Head of caudate nucleus (tissue), 42 donors: ENCODE measurements at regions not wholly inside any gene's neighbourhood (a gene's known extent, or its start where the extent isn't known, plus 50 kb on each side); places are given as distances from the start of the nearest gene placed in this dataset.
A peak's percentile ranks its signal among the peaks of the same experiment; 100 is the strongest.
"Not testable (repeated sequence)": the region's sequence is repeated elsewhere in the genome, so short reads cannot be mapped to it uniquely, and the experiment has no call there.

Experiments
- DNase-seq, 42 donors: peaks; one replicate each; pipeline versions ENCODE4 v3.0.0 to v3.0.0-alpha.2; 2020 to 2021; ENCODE audit warnings: mixed read lengths in 7 of 42
- intact Hi-C: fragments of 100-400 bp; cut with DNase I; formaldehyde crosslinking; loops from one replicate; pipeline ENCODE4 v1.15.0; 2022

GRCh38 chr5:3490957-3491507, 104.6 kb upstream of the IRX1 start:
- DNase-seq: no peak

GRCh38 chr5:3489239-3489843, 106.3 kb upstream of the IRX1 start:
- no peak for DNase-seq
- intact Hi-C loops: no loop called here

More at GRCh38 chr5:3490957-3491507, 104.6 kb upstream of the IRX1 start:
- intact Hi-C loops: no loop called here

GRCh38 chr5:3484836-3485235, 110.8 kb upstream of the IRX1 start:
- DNase-seq: no peak
- intact Hi-C loops: no loop called here

- intact Hi-C loops: no loop called here
- DNase-seq: no peak
Measured at GRCh38 chr5:3481175-3481574, 114.5 kb upstream of the IRX1 start.

DNA sequence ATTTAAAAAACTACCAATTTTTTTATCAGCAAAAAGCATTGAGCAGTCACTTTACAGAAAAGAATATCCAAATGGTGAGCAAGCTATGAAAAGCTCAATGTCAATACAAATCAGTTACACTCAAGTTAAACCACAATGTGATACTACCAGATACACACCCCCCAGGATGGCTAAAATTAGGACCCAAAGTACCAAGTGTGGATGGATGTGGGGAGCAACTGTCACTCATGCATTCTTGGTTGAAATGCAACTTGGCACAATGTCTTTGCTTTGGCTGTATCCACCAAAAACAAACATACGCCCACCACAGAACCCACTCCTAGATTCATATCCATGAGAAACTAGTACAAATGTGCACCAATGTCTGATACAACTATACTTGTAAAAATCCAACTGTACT, 120.0 kb upstream of the IRX1 start:
- intact Hi-C loops: no loop called here
- DNase-seq: no peak

- no peak for DNase-seq
- intact Hi-C loops: no loop called here
Measured at GRCh38 chr5:3466392-3466791, 129.2 kb upstream of the IRX1 start.

- DNase-seq: no peak
- intact Hi-C loops: no loop called here
Measured at GRCh38 chr5:3460416-3460815, 135.2 kb upstream of the IRX1 start.

- no peak for DNase-seq
- intact Hi-C loops: no loop called here
Measured at GRCh38 chr5:3456121-3456681, 139.4 kb upstream of the IRX1 start.

DNA sequence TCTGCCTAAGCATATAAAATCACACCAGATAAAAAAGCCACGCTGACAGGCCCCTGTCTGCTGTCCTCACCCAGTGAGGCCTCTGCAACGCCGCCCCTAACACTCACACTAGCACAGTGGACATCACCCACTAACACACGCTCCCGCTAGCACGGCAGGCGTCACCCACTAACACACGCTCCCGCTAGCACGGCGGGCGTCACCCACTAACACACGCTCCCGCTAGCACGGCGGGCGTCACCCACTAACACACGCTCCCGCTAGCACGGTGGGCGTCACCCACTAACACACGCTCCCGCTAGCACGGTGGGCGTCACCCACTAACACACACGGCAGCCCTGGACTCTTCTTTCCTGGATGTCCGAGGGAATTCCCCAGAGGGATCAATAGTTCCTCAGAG, 141.6 kb upstream of the IRX1 start:
- intact Hi-C loops, DNase-seq: not testable (repeated sequence)

DNA sequence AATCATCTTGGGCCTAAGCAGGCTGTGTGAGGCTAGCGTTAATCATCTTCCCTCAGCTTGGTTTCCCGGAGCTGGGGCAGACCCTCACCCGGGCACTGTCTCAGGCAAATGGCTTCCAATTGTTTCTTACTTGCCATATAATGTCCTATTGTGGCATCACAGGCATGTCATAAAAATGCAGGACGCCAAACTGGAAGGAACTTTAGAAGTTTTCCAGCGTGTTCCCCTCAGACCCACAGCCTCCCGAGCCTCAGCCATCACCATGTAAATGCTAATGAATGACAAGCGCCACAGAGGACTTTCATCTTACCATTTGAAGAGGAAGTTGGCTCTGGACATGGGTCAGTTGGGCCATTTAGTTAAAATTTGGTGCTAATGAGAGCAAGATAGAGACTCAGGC, 143.0 kb upstream of the IRX1 start:
- intact Hi-C loops: no loop called here
- DNase-seq: no peak

DNA sequence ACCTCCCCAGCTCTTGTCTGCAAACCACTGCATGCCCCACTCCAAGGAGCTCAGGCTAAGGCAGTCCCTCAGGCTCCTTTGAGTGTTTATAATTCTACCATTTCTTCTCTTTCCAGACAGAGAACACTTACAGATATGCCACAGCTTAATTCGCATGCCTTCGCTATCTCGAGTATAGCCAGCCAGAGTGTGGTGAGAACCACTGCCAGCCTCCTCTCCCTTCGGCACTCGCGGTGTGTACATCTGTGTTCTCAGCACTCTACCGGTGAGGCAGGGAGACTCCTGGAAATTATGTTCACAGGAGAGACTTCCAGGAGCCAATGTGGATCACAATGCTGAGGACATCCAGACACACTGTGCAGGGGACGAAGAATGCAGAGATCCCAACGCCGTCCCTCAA, 143.7 kb upstream of the IRX1 start:
- intact Hi-C loops: no loop called here
- no peak for DNase-seq

- intact Hi-C loops: no loop called here
- DNase-seq: no peak
Measured at GRCh38 chr5:3449481-3449880, 146.2 kb upstream of the IRX1 start.

DNA sequence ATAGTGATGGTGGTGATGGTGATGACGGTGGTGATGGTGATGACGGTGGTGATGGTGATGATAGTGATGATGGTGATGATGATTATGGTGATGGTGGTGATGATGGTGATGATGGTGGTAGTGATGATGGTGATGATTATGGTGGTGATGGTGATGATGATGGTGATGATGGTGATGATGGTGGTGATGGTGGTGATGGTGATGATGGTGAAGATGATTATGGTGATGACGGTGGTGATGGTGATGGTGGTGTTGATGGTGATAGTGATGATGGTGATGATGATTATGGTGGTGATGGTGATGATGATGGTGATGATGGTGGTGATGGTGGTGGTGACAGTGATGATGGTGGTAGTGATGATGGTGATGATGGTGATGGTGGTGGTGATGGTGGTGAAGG, 149.2 kb upstream of the IRX1 start:
- intact Hi-C loops: no loop called here
- DNase-seq: no peak

GRCh38 chr5:3445517-3445916, 150.1 kb upstream of the IRX1 start:
- intact Hi-C loops, DNase-seq: not testable (repeated sequence)

DNA sequence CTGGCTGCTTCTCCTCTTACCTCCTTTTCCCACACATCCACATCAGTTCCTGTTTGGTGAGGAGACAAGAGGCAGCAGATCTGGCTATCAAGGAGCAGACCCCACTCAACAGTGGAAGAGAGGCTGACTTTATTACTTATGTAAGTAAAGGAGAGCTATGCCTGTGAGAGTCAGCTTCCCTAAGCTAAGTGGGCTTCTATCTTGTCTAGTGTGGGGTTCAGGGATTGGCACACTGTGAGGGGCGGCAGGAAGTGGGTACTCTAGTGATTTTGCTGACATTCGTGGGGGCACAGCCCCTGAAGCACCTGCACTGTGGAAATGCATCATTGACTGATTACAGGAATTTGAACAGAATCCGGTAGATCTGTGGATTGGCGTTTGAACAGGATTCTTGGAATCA, 163.5 kb upstream of the IRX1 start:
- DNase-seq: no peak
- intact Hi-C loops: no loop called here

DNA sequence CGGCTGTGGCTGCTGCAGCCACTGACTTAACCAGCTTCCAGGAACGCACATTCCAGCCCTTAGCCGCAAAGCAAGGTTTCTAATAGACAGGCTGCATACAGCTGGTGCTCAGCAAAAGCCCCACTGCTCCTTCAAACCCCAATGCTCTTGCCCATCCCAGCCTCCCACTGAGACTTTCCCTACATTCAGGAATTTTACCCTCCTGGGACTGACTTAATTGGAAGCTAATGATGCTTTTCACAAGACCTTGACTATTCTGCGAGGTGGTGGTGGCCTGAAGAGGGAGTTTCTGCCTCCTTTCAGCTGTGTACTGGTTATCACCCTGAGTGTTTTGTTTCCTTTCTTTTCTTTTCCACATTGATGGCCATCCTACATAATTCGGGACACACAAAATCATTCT, 164.9 kb upstream of the IRX1 start:
- intact Hi-C loops: no loop called here
- no peak for DNase-seq

- intact Hi-C loops: no loop called here
- DNase-seq: peak in 31 of 42 donors; percentile 6 to 73 (median 34)
Measured at GRCh38 chr5:3429962-3430361, 165.7 kb upstream of the IRX1 start.

DNA sequence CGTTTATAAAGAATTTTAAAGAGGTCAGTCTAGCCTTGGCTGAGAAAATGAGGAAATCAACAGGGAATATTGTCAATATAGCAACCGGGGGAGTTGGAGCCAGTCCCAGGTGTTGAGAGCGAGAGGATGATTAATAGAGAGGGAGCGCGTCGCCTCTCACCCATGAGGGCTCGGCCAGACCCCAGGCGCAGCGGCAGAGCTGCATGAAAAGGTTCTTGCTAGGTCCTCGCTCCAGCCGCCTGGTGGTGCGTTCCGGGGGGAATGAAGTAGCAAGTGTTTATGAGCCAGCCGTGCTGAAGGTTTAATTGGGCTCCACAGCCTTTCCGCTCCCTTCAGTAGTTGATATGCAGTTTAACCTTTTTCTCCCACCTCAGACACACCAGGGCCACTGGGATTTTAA, 167.3 kb upstream of the IRX1 start:
- peak in 23 of 42 donors; percentile 7 to 54 (median 23) for DNase-seq
- intact Hi-C loops: no loop called here

DNA sequence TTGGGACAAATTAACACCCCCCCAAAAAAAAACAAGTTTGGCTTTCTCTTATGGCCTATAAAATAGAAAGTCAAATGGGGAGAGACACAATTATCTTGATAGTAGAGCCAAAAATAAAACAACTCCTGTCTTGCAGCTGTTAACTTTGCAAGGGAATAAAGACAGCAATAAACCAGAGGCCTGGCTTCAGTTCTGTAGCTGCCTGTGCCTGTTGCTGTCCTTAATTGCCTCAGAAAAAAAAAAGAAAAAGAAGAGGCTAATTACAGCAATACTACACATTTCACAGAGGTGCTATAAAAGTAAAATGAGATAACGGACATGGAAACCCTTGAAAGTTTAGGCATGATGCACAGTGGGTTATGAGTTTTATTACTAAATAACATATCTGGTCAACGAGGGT, 170.7 kb upstream of the IRX1 start:
- no peak for DNase-seq
- intact Hi-C loops: no loop called here

DNA sequence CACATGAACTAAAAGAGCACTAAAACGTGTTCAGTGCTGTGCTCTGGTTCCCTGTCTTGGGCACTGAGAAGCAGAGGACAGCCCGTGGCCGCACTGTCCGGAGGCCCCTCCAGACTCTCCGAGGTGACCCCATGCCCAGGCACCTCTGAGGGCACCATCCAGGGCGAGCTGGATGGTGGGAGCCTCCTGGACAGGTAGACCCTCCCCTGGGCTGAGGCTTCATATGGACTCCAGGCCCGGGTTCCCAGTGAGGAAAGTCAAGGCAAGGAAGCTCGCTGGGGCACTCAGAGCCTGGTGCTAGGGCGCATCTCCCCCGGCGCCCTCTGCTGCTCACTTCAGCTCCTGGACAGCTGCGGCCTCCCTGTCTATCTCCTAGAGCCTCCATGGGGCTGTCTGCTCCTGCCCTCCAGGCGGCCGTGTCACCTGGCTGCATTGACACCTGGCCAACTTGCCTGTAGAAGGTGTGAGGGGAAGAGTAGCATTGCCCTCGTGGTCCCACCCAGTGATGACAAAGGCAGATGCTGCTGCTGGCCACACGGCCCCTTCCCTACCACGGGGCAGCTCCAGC, 178.2 kb upstream of the IRX1 start:
- intact Hi-C loops: no loop called here
- DNase-seq: no peak

DNA sequence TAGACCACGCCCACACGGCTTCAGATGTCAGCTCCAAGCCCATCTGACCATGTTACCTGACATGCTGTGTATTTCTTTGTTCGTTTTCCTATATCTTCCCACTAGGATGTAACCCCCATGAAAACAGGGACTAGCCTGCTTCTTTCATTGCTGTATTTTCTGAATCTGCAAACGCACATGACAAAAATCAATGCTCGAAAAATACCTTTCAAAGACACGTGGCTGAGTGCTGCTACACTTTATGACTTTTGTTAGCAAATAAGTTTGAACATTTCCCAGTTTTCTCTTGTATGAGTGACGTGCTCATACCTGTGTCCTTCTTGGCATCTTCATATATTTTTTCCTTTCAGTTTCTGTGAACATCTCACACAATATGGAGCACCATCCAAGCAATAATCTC, 181.3 kb upstream of the IRX1 start:
- intact Hi-C loops: no loop called here
- no peak for DNase-seq
